Amygdala (tissue), 56 donors: ENCODE measurements at regions not wholly inside any gene's neighbourhood (a gene's known extent, or its start where the extent isn't known, plus 50 kb on each side); places are given as distances from the start of the nearest gene placed in this dataset.
A peak's percentile ranks its signal among the peaks of the same experiment; 100 is the strongest.
"Not testable (repeated sequence)": the region's sequence is repeated elsewhere in the genome, so short reads cannot be mapped to it uniquely, and the experiment has no call there.

Experiments used
- DNase-seq, 56 donors: peaks; one replicate each; lab custom pipeline; 2025; lab: John Stamatoyannopoulos, UW

DNA sequence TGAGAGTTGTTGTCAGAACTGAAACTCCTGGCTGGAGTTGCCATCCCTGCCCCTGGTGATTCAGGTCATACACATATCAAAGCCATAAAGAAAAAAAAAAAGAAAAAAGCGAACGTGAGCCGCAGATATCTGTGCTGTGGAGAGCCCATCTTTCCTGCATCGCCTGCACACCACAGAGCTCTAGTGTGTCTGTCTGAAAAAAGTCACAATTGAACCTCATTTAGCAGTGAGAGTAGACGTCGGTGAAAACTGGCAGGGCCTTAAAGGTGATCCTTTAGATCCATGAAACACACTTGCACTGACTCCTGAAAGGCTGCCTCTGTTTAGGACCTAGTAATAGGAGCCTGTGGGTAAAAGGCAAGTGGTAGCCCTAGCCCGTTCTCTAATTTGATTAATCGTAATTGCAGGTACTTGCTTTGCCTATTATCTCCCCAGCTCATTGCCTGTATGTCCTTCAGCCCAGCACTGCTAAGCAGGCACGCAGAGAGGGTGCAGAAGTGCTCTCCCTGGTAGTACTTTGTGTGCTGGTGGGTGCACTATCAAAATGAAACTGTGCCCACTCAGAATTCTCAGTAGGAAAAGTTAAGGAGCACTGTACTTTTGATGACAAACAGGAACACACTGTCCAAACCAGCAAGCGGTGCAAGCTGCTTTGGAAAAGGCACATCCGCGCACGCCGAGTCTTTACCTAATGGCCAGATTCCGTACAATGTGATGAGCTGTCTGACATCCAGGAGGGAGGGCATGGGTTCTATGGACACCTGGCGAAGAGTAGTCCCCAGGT lies 103.5 kb upstream of the ASB18 start:
- DNase-seq = no peak

DNA sequence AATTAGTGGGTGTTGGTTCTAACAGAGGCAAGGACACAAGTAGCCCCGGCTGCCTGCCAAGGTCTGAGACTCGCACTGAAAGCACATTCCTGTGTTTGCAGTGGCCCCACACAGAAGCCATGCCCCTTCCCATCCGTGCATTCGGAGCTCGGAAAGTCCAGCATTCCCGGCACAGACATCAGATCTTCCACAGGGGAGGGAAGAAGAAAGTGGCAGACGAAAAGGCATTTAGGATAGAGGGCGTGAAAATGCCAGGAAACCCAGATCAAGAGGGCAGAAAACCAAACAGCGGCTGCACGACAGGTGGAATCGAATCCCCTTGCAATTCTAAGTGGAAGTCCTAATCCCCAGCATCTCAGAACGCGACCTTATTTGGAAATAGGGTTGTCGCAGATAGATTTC lies 105.5 kb upstream of the ASB18 start:
- DNase-seq = peak in 9 of 56 donors; percentile 17 to 41 (median 31)

DNA sequence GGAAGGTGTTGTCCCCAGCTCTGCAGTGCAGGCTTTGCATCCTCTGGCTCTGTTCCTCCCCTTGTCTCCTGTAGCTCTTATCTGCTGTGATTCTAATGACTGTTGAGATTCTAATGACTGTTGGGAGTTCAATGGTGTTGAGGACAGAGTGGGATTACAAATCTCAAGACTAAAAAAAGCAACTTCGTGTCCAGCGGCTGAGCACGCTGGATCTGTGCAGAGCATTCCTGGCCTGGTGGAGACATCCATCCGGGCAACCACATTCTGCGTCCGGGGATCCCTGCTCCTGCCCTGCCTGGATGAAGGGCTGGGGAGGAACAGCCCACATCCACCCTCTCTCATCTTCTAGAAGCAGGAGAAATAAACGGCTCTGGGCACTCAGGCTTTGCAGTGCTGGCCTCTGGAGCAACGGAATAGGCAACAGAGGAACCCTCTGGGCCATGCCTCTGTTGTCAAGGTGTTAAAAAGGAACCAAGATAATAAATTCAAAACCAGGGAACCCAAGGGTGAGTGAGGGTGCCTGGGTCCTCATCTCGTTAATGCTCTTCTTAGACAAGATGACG lies 106.7 kb upstream of the ASB18 start:
- DNase-seq = no peak

DNA sequence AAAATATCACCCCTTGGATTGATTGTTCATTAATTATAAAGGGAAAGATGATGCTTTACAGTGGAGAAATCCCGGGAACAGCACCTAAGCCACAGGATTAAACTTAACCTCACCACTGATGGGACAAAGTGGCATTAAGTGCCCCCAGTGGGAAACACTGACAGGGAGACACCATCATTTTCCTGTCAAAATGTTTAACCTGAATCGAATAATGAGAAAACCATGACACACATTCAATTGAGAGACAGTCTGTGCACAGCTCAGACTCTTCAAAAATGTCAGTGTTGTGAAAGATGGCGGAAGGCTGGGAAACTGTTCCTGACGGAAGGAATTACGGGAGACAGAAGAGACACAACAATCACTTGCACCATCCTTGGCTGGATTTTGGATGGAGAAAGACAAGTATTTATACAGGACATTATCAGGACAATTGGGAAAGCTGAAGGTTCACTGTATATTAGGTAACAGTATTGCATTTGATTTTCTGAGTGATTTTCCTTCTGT lies 111.8 kb upstream of the ASB18 start:
- no peak for DNase-seq

DNA sequence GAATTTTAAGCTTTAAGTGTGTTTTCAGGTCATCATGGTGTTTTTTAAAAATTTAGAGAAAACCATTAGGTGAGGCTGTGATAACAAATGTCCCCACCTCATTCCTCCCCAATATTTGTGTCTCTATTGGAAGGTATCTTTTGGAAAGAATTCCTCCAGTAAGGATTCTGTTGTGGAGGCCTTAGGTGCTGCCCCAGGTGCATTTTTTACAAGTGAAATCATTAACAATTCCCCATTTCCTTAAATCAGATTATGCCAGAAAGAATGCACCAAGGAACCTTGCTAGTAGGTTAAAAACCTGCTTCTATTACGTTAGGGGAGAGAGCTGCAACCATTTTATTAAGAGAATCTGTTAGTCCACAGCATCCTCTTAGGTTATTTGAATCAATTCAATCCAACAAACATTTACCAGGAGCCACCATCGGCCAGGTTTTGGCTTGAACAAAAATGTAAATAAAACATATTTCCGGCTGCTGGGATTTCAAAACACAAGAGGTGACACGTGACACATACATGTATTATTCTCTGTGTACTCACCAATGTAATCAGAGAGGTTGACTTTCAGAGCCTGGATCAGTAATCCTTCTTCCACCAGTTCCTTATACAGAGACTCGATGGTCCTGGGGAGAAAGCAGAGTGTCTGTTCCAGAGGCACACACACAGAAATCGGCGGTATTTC lies 112.5 kb upstream of the ASB18 start:
- no peak for DNase-seq

DNA sequence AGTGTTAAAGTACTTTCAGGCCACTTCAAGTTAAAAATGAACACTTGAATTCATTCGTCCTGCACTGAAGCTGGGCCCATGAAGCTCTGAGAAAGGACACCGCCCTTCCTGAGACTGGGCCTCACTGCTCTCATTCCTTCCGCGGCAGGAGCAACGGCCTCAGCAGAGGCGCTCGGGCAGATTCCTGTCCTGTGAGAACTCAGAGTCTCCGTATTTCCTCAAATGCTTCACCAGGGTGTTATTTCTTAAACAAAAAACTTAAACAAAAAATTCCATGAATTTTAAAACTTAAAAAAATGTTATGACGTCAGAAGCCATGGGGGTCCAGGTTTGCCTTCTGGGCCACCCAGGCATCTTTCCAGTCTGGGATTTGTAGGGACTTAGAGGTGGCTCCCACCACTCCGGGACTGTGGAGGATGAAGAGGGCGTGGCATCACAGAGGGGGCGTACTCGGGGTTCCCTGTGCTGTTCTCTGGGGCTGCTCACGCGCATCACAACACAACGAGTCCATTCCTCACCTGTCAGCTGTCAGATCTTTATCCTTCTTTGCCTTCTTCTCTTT lies 115.9 kb upstream of the ASB18 start:
- no peak for DNase-seq

DNA sequence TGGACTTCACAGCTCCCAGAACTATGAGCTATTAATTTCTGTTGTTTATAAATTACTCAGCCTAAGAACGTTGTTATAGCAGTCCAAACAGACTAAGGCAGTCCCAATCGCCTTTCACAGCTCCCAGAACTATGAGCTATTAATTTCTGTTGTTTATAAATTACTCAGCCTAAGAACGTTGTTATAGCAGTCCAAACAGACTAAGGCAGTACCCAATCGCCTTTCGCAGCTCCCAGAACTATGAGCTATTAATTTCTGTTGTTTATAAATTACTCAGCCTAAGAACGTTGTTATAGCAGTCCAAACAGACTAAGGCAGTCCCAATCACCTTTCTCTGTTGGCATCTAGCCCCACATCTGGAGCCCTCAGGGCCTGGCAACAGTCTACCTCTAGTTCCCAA lies 117.0 kb upstream of the ASB18 start:
- DNase-seq = not testable (repeated sequence)

DNA sequence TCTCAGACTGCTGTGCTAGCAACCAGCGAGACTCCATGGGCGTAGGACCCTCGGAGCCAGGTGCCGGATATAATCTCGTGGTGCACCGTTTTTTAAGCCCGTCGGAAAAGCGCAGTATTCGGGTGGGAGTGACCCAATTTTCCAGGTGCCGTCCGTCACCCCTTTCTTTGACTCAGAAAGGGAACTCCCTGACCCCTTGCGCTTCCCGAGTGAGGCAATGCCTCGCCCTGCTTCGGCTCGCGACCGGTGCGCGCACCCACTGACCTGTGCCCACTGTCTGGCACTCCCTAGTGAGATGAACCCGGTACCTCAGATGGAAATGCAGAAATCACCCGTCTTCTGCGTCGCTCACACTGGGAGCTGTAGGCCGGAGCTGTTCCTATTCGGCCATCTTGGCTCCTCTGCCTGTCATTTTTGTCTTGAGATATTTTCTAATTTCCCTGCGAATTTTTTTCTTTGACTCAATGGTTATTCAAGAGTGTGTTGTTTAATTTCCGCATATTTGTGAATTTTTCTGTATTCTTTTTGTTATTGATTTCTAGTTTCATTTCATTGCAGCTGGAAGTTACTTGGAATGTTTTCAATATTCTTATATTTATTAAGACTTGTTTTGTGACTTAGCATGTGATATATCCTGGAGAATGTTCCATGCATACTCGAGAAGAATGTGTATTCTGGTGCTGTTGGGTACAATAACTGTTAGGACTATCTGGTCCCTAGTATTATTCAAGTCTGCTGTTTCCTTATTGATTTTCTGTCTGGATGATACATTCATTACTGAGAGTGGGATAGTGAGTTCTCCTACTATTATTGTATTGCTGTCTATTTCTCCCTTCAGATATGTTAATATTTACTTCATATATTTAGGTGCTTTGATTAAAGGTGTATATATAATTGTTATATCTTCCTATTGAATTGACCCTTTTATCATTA lies 125.3 kb upstream of the ASB18 start:
- not testable (repeated sequence) for DNase-seq

DNA sequence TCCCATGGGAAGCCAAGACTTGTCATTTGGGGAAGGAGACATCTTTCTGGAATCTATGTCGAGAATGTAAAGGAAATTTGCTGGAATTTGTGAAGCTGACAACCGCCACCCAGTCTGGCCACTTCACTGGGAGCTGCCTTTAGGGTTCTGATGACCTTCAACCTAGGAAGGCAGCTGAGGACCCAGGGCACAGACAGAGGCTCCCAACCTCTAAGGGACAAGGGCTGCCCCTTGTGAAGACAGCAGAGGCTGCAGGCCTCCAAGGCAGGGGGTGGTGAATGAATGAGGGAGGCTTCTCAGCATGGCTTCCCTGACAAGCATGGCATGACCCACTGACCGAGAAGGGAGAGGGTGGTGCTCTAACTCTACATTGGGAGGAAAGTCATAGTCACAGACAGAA lies 128.9 kb upstream of the ASB18 start:
- no peak for DNase-seq

DNA sequence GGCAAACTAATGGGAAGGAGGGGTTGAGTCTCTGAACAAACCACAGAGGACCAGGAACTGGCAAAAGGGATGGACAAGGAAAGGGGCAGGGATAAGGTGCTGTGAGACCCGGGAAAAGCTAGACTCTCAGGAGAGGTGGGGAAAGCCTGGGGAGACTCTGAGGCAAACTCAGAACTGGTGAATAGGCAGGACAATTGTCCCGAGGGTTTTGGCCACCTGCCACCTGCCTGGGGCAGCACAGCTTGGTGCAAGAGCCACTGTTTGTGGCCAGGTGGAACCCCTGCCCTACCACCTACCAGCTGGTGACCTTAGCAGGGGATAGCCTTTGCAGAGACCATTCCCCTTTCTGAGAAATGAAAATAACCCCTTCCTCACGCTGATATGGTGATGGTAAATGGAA lies 129.4 kb upstream of the ASB18 start:
- no peak for DNase-seq

DNA sequence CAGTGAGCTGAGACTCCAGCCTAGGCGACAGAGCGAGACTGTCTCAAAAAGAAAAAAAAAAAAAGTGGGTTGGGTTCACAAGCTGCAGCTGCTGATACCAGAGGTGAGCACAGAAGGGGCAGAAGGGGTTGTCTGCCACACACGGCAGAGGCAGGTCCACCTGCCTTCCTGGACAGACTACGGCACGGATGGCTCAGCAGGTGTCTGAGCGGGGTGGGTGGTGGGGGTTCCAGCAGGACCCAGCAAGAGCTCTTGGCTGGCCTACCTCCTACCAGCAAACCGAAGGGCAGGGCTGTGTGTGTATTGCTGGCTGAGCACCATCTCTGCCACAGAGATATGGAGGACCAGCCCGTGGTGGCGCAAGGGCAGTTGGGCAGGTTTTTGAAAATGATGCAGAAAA lies 130.4 kb upstream of the ASB18 start:
- no peak for DNase-seq

DNA sequence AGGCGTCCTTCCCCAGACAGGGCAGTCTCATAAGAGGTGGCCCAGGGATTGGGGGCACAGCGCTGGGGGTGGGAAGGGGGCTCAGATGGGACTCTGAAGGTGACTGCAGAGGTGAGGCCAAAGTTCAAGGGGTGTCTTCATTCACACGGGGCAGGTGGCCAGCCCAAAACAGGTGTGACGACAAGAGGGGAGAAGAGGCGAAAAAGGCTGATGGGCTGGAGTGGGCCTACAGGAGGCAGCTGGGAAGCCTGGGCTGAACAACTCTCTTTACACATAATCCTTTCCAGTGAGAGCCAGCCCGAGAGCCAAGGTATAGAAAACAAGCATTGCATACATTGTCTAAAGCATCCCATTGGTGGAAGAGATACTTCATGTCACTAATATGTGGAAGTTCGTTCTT lies 130.9 kb upstream of the ASB18 start:
- no peak for DNase-seq

DNA sequence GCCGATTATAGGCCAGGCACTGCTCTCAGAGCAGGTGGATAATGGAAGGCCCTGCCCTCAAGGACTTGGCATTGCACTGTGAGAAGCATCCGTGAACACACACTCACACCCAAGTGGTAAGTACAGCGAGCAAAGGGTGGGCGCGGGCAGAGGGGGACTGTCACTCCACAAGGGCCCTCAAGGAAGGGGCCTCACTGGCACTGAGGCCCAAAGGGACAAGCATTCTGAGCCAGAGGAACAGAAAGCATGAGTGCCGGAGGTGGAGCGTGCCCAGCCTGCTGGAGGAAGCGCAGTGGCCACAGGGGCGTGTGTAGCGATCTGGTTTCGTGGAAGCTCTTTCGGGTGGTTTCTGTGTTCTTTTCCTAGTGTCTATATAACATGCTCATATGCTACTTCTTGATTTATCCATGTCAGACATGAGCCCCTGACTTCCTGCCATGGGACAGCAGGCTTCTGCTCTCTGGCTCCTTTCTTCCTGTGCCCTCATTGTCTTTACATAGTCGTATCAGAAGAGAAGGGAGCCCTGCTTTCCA lies 132.7 kb upstream of the ASB18 start:
- no peak for DNase-seq

DNA sequence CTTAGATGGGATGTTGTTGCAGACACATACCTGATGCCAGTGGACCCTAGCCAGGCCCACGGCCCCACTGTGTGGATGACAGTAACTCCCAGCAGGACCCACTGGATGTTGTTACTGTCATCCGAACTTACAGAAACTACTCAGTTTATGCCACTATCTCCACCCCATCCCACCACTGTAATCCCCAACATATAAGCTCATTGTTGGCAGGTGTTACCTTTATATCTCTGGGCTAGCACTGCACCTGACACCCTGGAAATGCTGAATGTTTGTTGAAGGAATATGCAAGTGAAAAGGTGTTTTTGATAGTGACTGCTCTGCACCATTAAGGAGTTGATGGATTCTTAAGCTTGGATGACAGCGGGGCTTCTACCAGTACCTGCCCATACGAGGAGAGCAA lies 133.5 kb upstream of the ASB18 start:
- no peak for DNase-seq

DNA sequence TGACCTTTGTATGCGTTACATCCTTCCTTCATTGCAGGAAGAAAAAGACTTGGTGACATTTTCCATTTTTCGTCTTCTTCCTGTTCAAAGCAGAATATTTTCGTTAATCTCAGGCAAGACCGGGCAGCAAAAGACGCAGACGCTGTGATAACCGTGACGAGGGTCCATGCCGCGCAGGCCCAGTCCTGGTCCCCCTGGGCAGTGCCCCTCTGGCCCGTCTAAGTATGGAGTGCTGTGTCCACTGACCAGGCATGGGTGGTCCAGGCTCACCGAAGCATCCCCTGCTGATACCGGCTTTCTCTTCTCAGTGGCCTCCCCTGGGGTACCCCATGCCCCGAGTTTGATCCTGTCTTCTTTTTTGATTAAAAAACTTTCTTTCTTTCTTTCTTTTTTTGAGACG lies 135.2 kb upstream of the ASB18 start:
- DNase-seq = no peak

DNA sequence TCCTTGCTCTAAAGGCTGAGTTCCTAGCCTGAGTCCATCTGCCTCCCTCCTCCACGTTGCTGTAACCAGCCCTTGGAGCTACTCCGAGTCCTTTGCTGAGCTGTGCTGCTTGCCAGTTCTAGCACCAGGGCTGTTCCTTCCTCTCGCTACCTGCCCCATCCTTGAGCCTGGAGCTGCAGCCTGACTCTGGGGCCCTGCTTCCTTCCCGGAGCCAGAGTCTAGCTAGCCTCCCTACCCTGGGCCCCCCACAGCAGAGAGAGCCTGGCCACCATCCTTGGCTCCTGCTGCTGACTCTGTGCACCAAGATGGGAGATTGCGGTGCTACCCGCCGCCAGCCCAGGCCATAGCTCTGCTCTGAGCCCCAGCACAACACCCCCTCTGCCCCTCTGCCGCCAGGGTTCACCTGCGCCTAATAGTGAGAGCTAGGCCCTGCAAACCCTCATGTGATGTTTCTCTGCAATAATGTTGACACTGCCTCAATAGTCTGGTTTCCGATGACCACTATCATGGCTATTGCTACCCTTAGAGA lies 135.9 kb upstream of the ASB18 start:
- no peak for DNase-seq

DNA sequence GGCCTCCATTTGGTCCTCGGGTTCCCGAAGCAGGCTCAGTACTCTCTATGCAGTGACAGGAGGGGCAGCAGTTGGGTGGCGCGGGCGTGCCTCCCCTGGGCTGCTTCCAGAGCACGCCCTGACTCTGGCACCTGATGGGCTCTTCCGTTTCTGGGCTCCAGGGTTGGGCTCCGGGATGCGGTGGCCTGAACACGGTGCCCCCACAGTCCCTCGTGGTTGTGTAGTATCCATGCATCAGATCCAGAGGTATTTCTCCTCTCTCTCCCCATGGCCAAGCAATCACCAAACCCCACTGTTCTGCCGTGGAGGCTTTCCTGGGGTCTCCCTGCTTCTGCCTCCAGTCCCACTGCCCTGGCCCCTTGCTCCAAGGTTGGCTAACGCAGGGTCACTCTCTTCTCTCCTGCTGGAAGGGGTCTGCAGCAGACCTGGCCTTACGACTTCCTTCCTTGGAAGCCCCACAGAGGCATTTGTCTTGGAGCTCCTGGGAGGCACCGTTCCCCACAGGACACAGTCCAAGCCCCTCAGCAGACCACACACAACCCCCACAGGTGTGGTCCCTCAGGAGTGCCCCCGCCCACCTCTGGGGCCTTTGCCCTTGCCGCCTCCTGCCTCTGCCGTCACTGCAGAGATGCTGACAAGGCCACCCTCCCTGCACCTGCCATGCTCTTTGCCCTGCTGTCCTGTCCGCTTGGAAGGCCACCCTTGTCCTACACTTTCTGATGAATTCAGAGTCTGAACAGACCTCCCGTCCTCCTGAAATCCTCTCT lies 136.6 kb upstream of the ASB18 start:
- DNase-seq = no peak

DNA sequence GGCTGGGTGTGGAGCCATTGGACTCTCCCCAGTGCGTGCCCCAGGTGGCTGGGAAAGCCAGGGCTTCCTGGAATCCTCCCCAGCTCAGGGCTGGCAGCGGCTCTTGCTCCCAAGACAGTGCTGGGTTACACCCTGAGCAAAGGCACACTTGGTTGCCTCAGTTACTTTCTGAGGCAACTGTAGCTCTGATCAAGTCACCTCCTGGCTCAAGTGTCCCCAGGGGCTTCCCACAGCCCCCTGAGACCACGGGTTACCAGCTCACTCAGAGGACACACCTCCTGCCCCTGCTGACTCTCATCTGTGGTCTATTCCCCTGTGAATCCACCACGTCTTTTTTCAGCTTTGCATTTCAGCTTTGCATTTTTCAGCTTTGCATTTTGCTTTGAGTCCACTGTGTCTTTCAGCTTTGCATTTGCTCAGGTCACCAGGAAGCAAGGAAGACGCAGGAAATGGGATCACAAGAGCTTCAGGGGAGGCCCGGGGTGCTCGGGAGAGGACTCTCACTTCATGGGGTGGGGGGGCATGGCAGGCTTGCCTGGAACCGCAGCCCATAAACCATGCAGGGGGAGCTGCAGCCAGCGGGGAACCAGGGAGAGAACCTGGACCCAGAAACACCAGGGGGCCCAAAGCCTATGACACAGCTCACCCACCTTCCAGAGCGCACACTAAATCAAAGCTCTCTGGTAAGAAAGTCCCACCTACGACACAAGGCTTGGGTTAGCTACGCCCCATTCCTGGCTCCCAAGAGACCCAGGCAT lies 138.0 kb upstream of the ASB18 start:
- peak in 1 of 56 donors; percentile 3 for DNase-seq
